ENCODE measurements at regions not wholly inside any gene's neighbourhood (a gene's known extent, or its start where the extent isn't known, plus 50 kb on each side); places are given as distances from the start of the nearest gene placed in this dataset.

DNA sequence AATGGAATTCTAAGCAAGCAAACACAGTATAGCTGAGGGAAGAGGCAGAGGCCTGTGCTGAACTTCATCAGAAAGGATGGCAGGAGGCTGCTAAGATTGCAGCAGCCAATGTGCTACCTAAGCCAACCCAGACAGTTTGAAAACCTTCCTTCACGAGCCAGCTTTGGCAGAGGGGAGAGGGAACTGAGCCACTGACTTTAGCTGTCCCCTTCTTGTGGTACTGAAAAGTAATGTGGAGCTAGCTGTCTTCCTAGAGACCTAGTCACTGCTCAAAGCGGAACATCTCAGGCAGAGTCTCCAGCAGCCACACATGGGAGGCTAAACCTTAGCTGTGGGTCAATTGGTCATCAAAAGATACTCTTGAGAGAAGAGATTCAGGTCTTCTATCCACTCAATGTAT, 419.0 kb downstream of the FBXO15 start:
- no peak for DNase-seq

DNA sequence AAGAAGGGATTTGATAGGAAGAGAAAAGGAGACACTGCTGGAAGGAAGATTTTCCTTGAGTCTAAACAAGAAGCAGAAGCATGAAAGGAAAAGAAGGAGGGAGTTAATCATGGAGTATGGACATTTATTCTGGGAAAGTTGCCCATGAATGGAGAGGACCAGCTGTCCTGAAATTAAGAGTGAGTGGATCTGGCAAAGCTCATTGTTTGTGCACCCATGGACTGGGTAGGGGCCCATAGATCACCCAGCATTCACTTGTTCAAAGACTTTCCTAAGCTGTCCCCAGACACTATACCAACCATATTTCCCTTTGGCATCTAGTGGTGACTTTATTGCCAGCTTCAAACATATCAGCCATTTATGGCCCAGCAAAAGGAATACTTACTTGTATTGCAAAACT, 422.7 kb downstream of the FBXO15 start:
- DNase-seq = no peak

DNA sequence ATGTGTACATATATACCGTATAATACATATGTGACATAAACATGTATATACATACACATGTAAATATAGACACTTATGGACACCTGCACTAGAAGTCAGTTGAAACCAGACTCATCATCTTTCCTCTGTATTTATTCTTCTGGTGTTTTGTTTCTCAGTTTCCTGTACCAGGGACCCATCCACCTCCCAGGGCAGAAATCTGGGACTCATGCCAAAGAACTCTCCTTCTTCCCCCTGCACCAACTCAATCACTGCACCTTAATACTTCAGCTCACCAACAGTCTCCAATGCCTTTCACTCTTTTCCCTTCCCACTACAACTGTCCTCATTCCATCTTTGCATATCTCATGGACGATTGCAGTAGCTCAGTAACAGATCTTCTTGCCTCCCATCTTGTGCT, 428.0 kb downstream of the FBXO15 start:
- no peak for DNase-seq

DNA sequence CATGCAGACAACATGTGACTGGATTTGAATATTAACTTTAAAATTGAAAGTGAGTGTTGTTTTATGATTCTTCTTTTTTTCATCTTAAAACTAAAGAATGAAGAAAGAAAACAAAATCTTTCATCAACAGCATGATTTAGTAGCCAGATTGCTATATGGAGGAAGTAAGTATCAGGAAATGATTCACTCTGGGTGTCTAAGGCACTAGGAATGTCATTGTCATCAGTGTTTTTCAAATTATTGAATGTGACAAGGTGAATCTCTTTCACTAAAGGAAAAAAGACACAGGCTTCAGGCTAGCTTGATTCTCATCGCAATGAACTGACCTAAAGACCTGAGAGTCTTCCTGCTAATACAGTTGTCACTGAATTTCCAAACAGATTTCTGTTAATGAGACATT, 430.1 kb downstream of the FBXO15 start:
- DNase-seq = no peak

DNA sequence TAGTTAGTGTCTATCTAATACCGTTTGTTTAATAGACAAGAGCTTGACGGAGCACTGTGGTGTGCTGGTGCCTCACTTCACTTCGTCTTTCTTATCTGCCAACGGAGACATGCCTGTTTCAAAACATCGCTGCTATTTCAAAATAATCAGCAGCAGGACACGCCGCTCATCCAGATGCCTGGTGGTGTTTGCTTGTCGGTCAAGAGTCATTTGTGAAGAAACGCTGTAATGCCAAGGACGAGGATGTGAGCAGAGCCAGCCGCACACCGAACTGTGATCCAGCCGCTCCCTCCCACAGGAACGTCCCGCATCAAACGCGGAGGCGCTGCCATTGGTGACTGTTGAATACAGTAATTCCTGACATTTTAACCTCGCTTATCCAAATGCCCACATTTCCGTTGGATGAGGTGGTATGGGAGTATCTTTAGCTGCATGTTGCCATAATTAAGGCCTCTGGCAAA, 432.4 kb downstream of the FBXO15 start:
- DNase-seq = no peak

DNA sequence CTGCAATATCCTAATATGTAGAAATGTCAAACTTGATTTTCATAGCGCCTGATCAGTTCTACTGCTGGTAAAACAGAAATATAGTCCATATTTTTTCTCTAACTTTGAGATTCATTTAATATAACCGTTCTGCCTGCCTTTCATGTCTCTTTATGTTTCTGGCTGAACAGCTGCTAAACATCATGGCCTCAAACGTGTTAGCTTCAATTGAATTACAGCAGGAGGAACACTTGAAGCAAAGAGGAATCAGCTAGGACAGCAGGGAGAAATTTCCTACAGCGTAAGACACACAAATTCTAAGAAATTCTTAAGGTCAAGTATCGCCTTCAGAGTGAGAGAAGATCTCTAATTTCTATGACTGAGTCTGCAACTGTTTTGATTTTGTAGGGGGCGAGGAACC, 433.2 kb downstream of the FBXO15 start:
- DNase-seq = no peak

DNA sequence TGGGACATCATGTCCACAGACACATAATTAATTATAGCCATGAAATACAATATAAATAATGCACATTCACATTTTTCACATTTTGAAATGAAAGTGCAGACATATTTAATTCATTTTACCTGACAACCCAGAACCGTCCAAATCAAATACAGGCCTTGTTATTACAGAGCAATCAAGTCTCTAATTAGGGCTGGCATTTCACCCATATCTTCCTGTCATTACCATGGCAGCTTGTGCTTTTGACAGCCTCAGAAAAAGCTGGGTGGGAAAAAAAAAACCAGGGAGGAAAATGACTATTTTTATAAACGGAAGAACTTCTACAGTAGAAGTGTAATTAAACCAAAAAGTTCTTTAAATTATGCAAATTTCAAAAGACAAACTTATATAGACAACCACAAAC, 436.4 kb downstream of the FBXO15 start:
- DNase-seq = no peak

DNA sequence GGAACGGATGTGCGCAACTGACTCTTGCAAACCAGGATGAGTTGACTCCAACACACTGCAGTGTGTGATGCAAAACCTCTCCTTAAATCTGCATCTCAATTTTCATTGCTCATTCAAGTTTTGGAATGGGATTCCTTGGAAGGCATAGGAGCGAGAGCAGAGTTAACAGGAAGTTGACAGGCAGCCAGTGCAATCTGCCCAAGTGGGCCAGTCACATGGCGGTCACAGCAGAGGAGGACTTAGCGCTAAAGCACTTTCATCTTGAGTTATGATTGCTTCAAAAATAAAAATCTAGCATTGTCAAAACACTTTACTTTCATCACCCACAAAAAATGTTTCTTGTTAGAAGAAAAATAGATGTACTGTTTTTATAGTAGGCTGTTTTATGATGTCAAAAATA, 439.0 kb downstream of the FBXO15 start:
- DNase-seq = no peak

DNA sequence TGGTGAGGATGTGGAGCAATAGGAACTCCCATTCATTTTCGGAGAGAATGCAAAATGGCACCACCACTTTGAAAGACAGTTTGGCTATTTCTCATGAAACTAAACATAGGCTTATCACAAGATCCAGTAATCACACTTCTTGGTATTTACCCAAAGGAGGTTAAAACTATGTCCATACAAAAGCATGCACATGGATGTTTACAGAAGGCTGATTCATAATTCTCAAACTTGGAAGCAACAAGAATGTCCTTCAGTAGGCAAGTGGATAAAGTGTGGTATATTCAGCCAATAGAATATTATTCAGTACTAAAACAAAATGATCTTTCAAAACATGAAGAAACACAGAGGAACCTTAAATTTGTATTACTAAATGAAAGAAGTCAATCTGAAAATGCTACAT, 440.6 kb downstream of the FBXO15 start:
- DNase-seq = no peak

DNA sequence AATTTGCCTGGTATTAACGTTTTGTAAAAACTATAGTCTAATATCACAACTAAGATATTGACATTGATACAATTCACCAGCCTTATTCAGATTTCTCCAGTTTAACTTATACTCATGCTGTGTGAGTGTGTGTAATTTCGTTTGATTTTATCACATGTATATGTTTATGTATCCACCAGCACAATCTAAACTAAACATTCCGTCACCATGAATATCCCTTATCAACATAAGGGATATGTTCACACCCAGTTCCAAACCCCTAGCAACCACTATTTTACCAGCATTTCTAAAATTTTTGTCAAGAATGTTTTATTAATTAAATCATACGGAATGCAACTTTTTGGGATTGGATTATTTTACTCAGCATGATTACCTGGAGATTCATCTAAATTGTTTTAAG, 450.3 kb downstream of the FBXO15 start:
- no peak for DNase-seq

DNA sequence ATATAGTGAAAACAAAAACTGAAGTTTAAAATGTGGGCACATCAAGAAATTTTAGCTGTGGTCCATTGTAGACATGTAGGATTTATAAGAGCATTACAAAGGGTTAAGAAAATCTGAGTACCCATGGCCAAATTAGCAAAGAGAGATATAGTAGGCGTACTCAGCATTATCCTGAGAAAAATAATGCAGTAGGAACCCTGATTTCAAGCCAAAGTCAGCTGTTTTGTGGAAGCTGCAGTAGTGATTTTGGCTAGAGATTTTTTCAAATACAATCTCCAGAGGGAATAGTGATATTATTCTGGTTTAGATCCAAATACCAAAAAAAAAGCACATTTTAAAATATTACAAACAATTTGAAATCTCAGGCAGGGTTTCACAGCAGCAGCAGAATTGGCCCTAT, 450.9 kb downstream of the FBXO15 start:
- no peak for DNase-seq

DNA sequence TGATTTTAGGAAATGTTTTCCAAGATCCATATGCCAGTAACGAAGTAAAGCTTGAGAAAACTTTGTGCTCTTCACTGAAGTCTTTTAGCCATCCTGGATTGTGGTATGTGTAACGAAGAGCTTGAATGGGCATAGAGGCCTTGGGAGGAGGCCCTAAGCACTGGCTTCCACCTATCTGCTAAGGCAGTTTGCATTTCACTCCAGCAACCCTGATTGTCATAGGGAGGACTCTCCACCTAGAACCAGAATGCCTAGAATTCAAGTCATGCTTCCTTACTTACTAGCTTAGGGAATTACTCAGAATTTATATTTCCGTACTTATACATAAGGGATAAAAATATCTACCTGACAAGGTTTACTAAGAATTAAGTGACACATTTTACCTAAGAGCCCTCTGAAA, 451.5 kb downstream of the FBXO15 start:
- no peak for DNase-seq

DNA sequence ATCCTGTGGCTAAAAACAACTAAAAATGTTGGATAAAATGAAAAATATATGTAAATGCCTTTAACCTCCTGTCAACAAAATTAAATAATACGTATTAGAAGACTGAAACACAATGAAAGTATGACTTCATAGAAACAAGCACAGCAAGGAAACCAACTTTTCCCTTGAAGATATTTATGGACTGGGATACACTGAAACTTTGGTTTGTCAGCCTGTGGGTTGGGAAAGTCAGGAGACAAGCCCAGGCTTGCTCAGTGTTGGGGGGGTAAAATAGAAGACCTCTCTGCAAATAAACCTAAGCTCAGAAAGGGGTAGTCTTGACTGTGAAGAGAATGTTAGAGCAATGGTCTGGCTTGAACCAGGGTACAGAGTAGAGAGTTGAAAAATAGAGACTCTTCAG, 454.5 kb downstream of the FBXO15 start:
- no peak for DNase-seq

DNA sequence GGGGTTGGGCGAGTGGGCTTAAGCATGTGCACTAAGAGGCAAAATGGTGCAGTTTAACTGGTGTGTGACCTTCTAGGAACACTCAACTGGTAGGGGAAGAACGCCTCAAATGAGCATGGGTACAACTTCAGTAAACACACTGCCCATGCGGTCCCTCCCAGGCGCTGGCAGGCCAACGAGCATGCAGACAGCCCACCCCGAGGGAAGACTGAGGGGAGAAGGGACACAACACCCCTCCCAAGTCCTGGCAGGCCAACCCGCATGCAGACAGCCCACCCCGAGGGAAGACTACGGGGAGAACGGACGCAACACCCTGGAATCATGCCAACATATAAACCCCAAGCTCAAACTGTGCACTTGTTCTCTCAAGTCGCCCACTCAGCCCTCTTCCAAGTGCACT, 456.0 kb downstream of the FBXO15 start:
- DNase-seq = no peak

DNA sequence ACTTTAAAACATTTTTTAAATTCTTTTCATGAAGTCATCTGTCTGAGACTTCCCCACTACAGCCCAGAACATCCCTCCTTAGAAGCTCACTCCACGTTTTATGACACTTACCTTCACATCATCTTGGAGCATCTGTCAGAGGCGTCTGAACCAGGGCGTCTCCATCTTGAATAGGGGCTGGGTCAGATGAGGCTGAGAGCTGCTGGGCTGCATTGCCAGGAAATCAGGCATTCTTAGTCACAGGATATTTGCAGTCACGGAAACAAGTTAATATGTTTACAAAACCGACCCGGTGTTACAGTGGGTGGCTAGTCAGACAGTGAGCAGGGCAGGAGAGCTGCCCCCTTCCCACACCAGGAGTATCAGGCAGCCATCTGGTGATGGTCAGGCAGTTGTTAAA, 456.5 kb downstream of the FBXO15 start:
- no peak for DNase-seq

DNA sequence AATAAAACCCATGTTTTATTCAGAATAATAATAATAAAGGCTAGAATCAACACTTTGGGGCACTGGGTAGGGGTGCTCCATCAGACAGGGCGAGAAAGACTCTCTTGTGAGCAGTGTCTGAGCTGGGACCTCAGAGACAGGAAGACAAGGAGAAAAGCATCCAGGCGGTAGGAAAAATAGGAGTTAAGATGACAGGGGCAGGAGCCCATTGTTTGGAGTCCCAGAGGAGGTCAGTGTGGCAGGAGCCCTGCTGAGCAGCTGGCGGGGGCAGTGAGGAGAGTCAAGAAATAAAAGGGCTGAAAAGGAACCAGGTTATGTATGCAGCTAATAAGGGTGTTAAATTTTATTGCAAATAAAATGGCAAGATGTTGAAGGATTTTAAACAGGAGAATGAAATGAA, 457.4 kb downstream of the FBXO15 start:
- no peak for DNase-seq

DNA sequence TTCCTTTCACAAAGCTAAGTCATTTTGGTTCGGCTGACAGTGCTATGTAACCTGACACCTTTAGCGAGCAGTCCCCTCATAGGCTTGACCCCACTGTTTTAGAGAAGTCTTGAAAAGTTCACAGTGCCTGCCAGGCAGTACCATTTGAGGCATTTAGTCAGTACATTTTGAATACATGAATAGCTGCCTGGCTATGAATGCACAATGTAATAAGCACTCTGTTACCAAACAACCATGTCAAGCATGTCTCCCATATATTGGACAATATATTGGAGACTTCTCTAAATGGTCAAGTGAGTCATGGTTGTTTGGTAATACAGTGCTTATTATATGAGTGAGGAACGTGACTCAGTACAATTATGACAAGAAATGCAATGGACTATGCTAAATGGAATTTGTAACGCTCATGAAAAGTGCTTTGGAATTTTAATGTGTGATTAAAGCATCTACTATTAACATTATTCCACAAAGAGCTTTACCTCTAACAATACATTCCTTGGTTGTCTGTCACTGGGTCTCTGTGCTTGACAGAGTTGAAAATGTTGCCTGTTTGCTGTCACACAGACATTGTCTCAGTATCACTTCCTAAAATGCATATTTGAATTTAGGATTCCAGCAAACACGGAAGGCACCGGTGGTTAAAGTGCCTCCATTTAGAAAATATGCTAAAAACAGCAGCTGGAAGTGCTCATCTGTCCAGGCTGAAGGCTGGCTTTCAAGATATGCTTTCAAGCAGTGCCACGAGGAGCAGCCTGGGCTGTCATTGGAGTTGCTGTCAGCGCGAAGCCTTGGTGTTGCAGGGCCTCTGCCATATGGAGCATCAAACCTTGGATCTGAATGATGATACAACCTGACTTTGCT, 458.6 kb downstream of the FBXO15 start:
- no peak for DNase-seq

DNA sequence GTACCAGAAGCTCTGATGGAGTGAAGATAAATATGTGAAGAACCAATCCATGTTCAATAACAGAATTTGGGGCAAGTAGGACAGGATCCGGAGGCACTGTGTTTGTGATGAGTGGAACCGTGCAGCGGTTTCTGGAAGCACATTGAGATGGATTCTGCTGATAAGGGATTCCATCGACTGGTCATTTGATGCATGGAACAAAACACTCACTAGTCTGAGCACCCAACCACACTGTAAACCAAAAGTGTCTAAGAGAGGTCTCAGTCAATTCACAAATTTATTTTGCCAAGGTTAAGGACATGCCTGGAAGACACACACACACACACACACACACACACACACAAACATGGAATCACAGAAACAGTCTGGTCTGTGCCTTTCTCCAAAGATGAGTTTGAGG, 459.5 kb downstream of the FBXO15 start:
- no peak for DNase-seq

DNA sequence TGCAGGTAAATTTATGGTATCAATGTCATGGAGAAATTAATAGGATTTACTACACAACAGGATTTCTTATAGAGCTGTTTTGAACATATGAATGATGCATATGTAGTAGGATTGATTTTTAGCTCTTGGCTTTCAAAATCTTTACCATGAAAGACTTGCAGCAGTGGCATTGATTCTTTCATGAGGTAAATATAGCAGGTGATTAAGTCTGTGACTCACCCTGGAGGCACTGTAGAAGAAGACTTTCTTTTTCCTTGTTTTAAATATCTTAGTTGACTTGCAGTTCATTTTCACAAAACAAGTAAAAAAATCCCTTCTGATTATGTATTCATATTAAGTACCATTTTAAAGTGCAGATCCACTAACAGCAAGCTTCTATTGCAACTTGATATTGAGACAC, 463.0 kb downstream of the FBXO15 start:
- DNase-seq = no peak

DNA sequence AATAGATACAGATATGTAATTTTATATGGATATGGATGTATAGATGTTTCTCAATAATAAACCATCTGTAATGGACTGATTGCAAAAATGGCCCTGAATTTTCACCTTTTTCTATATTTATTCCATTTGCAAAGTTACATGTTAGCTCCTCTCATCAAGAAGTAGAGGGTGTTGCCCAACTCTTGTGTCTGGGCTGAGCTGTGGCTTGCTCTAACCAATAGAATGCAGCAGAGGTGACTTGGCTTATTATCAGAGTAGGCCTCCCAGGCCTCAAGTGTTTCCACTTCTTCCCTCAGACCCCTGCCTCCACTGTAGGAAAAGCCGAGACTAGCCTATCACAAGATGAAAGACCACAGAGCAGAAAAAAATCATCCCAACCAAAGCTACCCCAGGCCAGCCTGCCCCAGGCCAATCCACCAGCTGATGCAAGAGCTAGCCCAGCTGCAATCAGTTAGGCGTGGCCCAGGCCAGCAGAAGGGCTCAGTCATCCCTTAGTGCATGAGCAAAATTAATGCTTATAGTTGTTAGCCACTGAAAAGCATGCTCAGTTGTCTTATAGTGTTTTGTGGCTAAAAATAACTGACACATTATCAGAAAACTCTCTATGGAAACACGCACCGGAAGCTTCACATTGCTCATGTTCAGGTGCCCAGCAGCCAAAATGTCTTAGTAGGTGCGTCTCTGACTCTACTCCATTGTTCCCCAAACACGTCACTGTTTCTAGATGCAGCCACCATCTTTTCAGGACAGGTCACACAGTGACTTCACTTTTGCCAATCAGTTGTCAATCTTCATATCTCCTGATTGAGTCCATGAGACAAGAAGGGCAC, 464.0 kb downstream of the FBXO15 start:
- no peak for DNase-seq

DNA sequence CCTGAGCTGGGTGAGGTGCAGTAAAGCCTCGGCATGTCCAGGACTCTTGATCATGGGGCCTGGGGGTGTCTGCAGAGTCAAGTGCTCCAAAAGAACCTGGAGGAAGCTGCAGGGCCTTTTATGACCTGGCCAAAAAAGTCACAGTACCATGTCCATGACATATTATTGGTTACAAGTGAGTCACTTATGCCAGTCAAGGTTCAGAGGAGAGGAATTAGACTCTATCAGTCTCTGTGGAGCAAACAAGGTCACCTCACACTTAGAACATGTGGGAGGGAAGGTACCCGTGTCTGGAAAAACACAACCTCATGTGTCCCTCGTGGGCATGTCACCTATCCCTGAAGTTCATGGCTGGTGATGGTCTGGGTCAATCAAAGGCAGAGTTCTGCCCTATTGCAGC, 465.7 kb downstream of the FBXO15 start:
- DNase-seq = no peak

DNA sequence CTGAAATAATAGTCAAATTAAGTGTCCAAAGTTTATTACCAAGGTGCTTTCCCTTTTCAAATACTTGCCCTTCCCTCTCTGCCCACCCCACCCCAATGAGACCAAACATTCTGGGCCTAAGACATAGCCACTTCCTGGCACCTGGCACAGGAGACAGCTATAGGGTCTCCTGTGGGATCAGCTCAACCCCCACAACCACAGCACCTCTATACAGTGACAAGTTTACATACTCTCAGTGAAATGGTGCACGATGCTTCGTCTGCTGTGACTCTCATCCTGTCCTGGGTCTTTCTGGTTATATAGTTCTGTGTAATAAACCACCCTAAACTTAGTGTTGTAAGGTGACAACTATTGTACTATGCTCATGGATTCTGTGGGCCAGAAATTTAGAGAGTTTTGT, 466.2 kb downstream of the FBXO15 start:
- DNase-seq = no peak

DNA sequence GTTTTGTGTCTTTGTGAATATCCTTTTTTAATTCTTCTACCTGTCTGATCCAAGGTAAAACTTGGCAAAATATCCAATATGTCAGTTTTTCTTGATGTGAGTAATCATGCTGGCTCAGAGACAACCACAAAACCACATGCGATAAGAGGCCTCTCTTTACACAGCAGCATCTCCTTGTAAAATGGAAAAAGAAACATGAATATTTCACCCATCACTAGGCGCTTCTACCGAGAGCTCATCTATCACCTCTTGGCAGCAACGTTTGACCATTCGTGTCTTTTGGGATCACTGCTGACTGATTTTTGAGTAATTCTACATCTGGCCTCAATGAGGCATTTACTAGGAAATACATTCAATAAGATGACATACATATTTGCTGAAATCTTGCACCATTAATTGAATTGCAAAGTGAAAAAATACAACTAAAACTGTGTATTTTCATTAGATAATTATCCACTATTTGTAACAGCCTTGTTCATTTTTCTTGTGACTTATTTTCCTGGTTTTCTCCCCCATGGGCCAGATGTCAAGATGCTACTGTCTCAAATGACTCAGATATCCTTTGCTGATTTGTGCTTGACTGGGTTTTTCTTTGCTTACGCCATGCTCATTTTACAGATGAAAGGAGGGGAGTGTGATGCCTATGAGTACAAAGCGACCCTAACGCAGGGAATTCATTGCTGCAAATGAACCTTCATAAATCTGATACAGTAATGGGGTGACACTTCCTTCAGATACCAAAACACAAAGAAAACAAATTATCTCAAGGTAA, 467.5 kb downstream of the FBXO15 start:
- no peak for DNase-seq

Measured in occipital lobe (tissue), 1 donor.